Adrenal gland (tissue), 5 donors: ENCODE measurements at regions not wholly inside any gene's neighbourhood (a gene's known extent, or its start where the extent isn't known, plus 50 kb on each side); places are given as distances from the start of the nearest gene placed in this dataset.

Source experiments
- POLR2A ChIP-seq, 2 donors: fragments of 450-650 bp; IDR thresholded peaks; one replicate each; pipeline ENCODE4 v1.6.1; 2017; ENCODE audit warnings: antibody characterized with exemption in 2 of 2, mild to moderate bottlenecking in 2 of 2, moderate library complexity in 1 of 2
- TF ChIP-seq, protein P1 (sequence below), 6 experiments: fragments of 450-650 bp in 4 of 6; fragments of 200-600 bp in 2 of 6; sonication (generic) in 1 of 6; IDR thresholded peaks; 1 replicate in 5 of 6; 2 replicates in 1 of 6; pipeline versions ENCODE4 v1.5.1 to v1.8.0; 2016 to 2021; ENCODE audit warnings: antibody characterized with exemption in 6 of 6, mild to moderate bottlenecking in 2 of 6, moderate library complexity in 1 of 6
- donor health status: DM: no; HTN: no; CAD: no.

GRCh38 chr3:72232331-72232730, 447.4 kb upstream of the PROK2 start:
- TF ChIP-seq POLR2A (IDR thresholded peaks at IDR 0.05) = no peak
- TF ChIP-seq, protein P1, sequence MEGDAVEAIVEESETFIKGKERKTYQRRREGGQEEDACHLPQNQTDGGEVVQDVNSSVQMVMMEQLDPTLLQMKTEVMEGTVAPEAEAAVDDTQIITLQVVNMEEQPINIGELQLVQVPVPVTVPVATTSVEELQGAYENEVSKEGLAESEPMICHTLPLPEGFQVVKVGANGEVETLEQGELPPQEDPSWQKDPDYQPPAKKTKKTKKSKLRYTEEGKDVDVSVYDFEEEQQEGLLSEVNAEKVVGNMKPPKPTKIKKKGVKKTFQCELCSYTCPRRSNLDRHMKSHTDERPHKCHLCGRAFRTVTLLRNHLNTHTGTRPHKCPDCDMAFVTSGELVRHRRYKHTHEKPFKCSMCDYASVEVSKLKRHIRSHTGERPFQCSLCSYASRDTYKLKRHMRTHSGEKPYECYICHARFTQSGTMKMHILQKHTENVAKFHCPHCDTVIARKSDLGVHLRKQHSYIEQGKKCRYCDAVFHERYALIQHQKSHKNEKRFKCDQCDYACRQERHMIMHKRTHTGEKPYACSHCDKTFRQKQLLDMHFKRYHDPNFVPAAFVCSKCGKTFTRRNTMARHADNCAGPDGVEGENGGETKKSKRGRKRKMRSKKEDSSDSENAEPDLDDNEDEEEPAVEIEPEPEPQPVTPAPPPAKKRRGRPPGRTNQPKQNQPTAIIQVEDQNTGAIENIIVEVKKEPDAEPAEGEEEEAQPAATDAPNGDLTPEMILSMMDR (IDR thresholded peaks at IDR 0.05) = no peak
